ENCODE measurements at regions not wholly inside any gene's neighbourhood (a gene's known extent, or its start where the extent isn't known, plus 50 kb on each side); places are given as distances from the start of the nearest gene placed in this dataset.
"Not testable (repeated sequence)": the region's sequence is repeated elsewhere in the genome, so short reads cannot be mapped to it uniquely, and the experiment has no call there.

DNA sequence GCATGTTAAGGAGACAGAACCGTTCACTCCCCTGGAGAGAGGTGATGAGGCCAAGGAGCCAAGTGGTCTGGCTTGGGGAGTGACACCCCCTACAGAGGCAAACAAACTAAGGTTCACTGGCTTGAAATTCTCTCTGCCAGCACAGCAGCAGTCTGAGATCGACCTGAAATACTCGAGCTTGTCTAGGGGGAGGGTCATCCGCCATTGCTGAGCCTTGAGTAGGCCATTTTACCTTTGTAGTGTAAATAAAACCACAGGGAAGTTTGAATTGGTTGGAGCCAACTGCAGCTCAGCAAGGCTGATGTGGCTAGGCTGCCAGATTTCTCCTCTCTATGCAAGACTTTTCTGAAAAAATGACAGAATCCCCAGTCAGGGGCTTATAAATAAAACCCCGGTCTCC is 52.9 kb downstream of the CDY2B start:
- not testable (repeated sequence) for DNase-seq

- DNase-seq: not testable (repeated sequence)
These were observed 60.3 kb downstream of the CDY2B start for GRCh38 chrY:17819700-17820099.

GRCh38 chrY:17819025-17819646 is 60.9 kb downstream of the CDY2B start:
- not testable (repeated sequence) for DNase-seq

DNA sequence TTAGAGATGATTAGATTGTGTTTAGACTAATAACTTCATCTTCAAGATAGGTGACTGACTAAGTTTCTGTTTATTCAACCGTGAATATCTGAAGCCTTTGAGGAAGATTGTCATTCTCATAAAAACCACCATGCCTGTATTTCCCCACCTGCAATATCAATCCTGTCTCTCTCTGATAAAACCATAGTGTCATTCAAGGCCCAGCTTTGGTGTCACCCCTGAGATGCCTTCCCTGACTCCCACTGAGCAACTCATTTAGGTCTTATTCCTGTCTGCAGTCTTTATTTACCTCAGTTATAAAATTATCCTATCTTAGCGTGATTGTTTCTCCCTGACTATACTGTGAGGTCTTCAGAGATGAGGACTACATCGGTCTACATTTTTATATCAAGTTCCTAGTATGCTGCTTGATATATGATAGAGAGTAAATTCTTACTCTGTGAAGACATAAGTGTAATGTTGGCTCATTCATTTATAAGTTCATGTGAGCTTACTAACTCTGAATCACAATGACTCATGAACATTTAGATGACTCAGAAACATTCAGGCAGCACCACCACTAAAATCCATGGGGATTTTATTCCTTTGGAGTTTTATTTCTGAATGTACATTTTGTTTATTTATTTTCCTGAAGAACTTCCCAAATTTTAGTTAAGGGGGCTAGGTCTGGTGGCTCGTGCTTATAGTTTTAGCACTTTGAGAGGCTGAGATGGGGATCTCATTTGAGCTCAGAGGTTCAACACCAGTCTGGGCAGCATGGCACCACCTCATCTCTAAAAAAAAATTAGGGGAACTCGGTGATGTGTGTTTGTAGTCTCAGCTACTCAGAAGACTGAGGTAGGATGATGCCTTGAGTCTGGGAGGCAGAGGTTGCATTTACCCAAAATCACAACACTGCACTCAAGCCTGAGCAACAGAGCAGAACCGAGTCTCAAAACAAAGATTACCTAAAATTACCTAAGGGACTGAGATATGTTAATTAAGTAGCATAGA is 62.6 kb downstream of the CDY2B start:
- DNase-seq: not testable (repeated sequence)

- not testable (repeated sequence) for DNase-seq
These were observed 67.4 kb downstream of the CDY2B start for GRCh38 chrY:17812664-17813063.

- DNase-seq: not testable (repeated sequence)
These were observed 80.1 kb downstream of the CDY2B start for GRCh38 chrY:17799915-17800314.

GRCh38 chrY:17787214-17787613 is 92.8 kb downstream of the CDY2B start:
- not testable (repeated sequence) for DNase-seq

GRCh38 chrY:17766000-17766699 is 113.9 kb downstream of the CDY2B start:
- not testable (repeated sequence) for DNase-seq

GRCh38 chrY:17759213-17759612 is 120.8 kb downstream of the CDY2B start:
- DNase-seq: not testable (repeated sequence)

GRCh38 chrY:17752887-17753497 is 127.0 kb downstream of the CDY2B start:
- DNase-seq: not testable (repeated sequence)

DNA sequence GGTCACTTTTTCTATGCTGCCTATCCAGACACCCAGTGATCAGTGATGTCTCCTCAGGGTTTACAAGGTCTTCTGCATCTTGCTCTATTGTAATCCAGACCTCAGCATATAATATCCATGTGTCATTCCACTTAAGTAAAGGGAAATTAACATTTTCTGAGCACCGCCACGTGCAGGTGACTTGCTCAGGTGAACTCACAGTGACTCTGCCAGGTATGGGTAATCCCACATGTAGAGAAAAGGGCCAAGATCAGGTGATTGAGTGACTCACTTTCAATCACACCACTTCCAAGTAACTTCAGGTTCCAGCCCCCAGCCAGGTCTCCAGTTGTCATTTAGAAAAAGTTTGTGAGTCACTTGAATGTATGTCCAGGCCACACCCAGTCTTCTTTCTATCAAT is 140.2 kb downstream of the CDY2B start:
- not testable (repeated sequence) for DNase-seq

DNA sequence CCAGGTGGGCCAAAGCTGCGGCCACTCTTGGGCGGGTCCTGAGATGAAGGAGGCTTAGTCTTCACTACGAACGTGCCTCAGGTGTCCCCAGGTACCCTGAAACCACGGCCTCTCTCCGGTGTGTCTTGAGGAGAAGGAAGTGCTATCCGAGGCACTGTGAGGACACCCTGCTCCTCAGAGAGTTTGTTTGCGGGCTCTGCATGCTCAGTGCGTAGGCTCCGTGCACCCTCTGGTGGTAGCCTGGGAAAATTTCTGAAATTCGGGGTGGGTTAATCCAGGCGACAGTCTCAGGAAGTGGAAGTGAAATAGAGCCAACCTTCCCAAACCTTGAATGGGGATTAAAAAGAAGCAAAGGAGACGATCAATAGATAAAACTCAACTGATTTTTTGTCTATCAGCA is 150.5 kb downstream of the CDY2B start:
- not testable (repeated sequence) for DNase-seq

GRCh38 chrY:17716329-17717043 is 163.5 kb downstream of the CDY2B start:
- not testable (repeated sequence) for DNase-seq

DNA sequence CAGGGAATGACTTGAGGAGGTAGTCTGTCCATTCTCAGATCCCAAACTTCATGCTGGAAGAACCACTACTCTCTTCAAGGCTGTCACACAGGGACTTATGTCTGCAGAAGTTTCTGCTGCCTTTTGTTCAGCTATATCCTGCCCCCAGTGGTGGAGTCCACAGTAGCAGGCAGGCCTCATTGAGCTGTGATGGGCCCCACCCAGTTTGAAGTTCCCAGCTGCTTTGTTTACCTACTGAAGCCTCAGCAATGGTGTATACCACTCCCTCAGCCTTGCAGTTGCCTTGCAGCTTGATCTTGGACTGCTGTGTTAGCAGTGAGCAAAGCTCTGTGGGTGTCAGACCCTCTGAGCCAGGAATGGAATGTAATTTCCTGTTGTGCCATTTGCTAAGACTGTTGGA is 212.0 kb downstream of the CDY2B start:
- DNase-seq: not testable (repeated sequence)

DNA sequence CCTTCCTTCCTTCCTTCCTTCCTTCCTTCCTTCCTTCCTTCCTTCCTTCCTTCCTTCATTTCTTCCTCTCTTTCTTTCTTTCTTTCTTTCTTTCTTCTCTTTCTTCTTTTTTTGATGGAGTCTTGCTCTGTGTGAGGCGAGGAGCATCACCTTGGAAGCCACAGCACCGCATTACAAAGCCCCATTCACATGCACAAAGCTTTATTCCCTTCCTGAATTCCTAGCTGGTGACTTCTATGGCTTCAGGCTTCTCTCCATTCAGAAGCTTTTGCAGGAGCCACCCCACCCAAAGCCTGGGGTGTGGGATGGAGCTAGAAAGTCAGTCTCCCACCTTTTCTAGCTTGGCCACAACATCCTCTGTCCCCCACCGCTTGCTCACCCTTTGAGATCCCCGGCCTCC is 237.0 kb downstream of the CDY2B start:
- not testable (repeated sequence) for DNase-seq

DNA sequence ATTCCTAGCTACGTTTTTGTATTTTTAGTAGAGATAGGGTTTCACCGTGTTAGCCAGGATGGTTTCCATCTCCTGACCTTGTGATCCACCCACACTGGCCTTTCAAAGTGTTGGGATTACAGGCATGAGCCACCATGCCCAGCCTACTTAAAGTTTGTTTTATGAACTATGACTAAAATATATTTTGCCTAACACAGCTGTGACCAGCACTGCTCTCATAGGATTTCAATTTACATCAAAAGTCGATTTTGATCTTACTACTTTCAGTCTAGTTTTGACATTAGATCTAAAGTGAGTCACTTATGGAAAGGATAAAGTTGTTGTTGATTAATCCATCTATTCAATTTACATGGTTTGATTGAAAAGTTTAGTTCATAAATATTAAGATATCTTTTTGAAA is 245.5 kb downstream of the CDY2B start:
- not testable (repeated sequence) for DNase-seq

DNA sequence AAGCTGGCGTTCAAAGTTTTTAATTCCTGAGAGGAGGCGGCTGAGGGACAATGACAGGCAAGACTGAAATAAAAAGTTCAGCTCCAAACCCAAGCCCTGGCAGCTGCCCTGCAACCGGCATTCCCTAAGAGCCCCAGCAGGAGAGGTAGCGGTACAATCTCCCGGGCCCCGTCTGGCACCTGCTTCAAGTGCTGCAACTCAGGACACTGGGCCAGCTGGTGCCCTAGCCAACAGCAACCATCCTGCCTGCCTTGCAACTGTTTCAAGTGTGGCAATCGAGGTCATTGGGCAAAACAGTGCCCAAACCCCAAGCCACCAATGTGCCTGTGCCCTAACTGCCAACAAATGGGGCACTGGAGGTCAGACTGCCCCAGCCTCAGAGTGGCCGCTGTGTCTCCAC is 268.8 kb downstream of the CDY2B start:
- DNase-seq: not testable (repeated sequence)

- DNase-seq: not testable (repeated sequence)
These were observed 269.4 kb downstream of the CDY2B start for GRCh38 chrY:17610649-17611048.

- DNase-seq: not testable (repeated sequence)
These were observed 272.9 kb downstream of the CDY2B start for GRCh38 chrY:17607150-17607549.

GRCh38 chrY:17599263-17599662 is 280.8 kb downstream of the CDY2B start:
- DNase-seq: not testable (repeated sequence)

GRCh38 chrY:17593748-17594147 is 286.3 kb downstream of the CDY2B start:
- not testable (repeated sequence) for DNase-seq

- not testable (repeated sequence) for DNase-seq
These were observed 300.0 kb downstream of the CDY2B start for GRCh38 chrY:17579956-17580519.

Data from activated effector memory CD4-positive, alpha-beta T cell treated with anti-CD3 and anti-CD28 coated beads, Interleukin-2, amount 50 U/mL, for 16 hours (primary cell).